Uterus (tissue), 2 donors: ENCODE measurements at regions not wholly inside any gene's neighbourhood (a gene's known extent, or its start where the extent isn't known, plus 50 kb on each side); places are given as distances from the start of the nearest gene placed in this dataset.

Source experiments
- POLR2A ChIP-seq, 2 donors: fragments of 450-650 bp; IDR thresholded peaks; one replicate each; pipeline ENCODE4 v1.6.1; 2016; ENCODE audit warnings: antibody characterized with exemption in 2 of 2, mild to moderate bottlenecking in 1 of 2, moderate library complexity in 1 of 2
- TF ChIP-seq, protein P1 (sequence below), 4 experiments: fragments of 200-600 bp in 2 of 4; fragments of 450-650 bp in 2 of 4; sonication (generic) in 2 of 4; IDR thresholded peaks; one replicate each; pipeline ENCODE4 v1.5.1; 2016 to 2019; ENCODE audit warnings: antibody characterized with exemption in 4 of 4, mild to moderate bottlenecking in 2 of 4, moderate library complexity in 1 of 4

DNA sequence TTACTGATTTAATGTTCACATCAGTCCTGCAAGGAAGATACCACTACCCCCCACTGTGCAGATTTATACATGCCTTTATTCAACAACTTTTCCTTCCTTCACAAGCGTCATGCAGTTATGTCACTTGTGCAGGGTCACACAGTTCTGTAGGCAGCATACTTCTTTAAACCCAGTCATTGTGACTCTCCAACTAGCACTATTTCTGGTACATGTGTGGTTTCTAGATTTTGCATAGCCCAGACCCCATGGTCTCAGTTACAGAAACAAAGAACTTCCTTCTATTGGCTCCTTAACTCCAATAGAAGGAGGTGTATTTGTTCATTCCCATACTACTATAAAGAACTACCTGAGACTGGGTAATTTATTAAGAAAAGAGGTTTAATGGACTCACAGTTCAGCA, 333.1 kb downstream of the ZNF516 start:
- TF ChIP-seq, protein P1, sequence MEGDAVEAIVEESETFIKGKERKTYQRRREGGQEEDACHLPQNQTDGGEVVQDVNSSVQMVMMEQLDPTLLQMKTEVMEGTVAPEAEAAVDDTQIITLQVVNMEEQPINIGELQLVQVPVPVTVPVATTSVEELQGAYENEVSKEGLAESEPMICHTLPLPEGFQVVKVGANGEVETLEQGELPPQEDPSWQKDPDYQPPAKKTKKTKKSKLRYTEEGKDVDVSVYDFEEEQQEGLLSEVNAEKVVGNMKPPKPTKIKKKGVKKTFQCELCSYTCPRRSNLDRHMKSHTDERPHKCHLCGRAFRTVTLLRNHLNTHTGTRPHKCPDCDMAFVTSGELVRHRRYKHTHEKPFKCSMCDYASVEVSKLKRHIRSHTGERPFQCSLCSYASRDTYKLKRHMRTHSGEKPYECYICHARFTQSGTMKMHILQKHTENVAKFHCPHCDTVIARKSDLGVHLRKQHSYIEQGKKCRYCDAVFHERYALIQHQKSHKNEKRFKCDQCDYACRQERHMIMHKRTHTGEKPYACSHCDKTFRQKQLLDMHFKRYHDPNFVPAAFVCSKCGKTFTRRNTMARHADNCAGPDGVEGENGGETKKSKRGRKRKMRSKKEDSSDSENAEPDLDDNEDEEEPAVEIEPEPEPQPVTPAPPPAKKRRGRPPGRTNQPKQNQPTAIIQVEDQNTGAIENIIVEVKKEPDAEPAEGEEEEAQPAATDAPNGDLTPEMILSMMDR (IDR thresholded peaks at IDR 0.05), result no peak
- no peak for TF ChIP-seq POLR2A (IDR thresholded peaks at IDR 0.05)
